ENCODE measurements at regions not wholly inside any gene's neighbourhood (a gene's known extent, or its start where the extent isn't known, plus 50 kb on each side); places are given as distances from the start of the nearest gene placed in this dataset.

DNA sequence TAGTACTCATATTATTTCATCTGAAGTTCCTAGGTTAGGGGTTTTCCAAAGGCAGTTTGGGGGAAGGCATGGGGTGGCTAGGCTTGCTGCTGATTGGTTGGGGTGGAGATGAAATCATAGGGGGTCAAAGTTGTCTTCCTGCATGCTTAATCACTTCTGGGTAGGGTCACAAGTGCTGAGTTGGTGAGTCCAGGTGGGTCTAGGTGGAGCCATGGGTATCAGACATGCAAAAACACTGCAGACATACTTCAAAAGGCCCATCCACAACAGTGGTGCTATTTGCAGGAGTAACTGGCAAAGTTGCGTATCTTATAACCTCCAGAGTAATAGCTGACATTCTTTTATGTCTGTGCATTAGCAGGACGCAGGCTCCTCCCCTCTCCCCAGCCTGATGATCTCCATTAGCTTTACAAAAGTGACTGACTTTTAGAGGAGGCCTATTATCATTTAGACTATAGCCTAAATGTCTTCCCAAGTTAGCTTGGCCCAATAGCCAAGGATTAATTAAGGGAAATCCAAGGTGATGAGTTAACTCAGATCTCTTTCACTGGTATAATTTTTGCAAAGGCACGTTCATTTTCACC lies 374.4 kb upstream of the PRMT6 start:
- TF ChIP-seq EZH2 (IDR thresholded peaks at IDR 0.05; ENCODE audit: borderline replicate concordance, low read depth, low read length, severe bottlenecking) = no peak
- TF ChIP-seq, protein P1, sequence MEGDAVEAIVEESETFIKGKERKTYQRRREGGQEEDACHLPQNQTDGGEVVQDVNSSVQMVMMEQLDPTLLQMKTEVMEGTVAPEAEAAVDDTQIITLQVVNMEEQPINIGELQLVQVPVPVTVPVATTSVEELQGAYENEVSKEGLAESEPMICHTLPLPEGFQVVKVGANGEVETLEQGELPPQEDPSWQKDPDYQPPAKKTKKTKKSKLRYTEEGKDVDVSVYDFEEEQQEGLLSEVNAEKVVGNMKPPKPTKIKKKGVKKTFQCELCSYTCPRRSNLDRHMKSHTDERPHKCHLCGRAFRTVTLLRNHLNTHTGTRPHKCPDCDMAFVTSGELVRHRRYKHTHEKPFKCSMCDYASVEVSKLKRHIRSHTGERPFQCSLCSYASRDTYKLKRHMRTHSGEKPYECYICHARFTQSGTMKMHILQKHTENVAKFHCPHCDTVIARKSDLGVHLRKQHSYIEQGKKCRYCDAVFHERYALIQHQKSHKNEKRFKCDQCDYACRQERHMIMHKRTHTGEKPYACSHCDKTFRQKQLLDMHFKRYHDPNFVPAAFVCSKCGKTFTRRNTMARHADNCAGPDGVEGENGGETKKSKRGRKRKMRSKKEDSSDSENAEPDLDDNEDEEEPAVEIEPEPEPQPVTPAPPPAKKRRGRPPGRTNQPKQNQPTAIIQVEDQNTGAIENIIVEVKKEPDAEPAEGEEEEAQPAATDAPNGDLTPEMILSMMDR (IDR thresholded peaks at IDR 0.05; ENCODE audit: borderline replicate concordance, extremely low read depth, low read length, poor library complexity, severe bottlenecking) = no peak
- no peak overlapping the region for H3K9ac ChIP-seq (ENCODE audit: low read depth, low read length)
- H3K36me3 ChIP-seq (ENCODE audit: insufficient read depth, low read length) = no peaks in the 10 kb centered on the region
- H3K4me2 ChIP-seq (ENCODE audit: insufficient read depth, low read length) = no peak overlapping the region
- H3K79me2 ChIP-seq (ENCODE audit: insufficient read depth, low read length) = no peaks in the 10 kb centered on the region
- H3K9me3 ChIP-seq (ENCODE audit: insufficient read depth, low read length, severe bottlenecking) = no peaks in the 10 kb centered on the region
- no peak overlapping the region for H3K4me3 ChIP-seq (ENCODE audit: low read depth in 1 of 2, low read length in 2 of 2)
- no peaks in the 10 kb centered on the region for H3K4me1 ChIP-seq (ENCODE audit: insufficient read depth, low read length)
- H3K27me3 ChIP-seq (ENCODE audit: insufficient read depth, low read length, poor library complexity) = no peaks in the 10 kb centered on the region
- no peak for ATAC-seq (ENCODE audit: insufficient read depth, low read depth)
- H4K20me1 ChIP-seq (ENCODE audit: insufficient read depth, low read length) = no peaks in the 10 kb centered on the region
- H3K27ac ChIP-seq (ENCODE audit: low read length) = no peak overlapping the region
- no peak overlapping the region for H2AFZ ChIP-seq (ENCODE audit: low read depth, low read length)
- no peak for DNase-seq

DNA sequence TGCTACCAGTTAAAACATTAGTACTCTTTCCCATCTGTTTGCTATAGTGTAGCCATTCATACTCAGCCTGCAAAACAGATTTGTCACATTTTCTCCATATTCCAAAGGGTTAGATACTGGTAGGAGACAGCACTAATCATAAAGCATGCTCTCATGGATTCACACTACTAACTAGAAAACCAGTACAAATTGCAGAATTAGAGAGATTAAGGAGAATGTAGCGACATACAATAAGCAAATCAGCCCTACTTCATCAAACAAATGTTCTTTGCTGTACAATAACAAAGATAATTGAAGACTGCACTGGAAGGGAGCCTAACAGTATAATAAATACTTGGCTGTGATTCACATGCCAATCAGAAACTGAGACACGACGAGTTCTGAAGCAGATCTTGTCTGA lies 368.0 kb upstream of the PRMT6 start:
- Histone ChIP-seq H3K4me3 (ENCODE audit: low read depth in 1 of 2, low read length in 2 of 2) (no peak overlapping the region), H3K4me2 (ENCODE audit: insufficient read depth, low read length) (no peak overlapping the region), H3K27me3 (ENCODE audit: insufficient read depth, low read length, poor library complexity) (no peaks in the 10 kb centered on the region), H3K36me3 (ENCODE audit: insufficient read depth, low read length) (no peaks in the 10 kb centered on the region), H4K20me1 (ENCODE audit: insufficient read depth, low read length) (no peaks in the 10 kb centered on the region), H3K27ac (ENCODE audit: low read length) (no peak overlapping the region), H3K9ac (ENCODE audit: low read depth, low read length) (no peak overlapping the region), H3K79me2 (ENCODE audit: insufficient read depth, low read length) (no peaks in the 10 kb centered on the region), H2AFZ (ENCODE audit: low read depth, low read length) (no peak overlapping the region), H3K9me3 (ENCODE audit: insufficient read depth, low read length, severe bottlenecking) (no peaks in the 10 kb centered on the region), H3K4me1 (ENCODE audit: insufficient read depth, low read length) (no peaks in the 10 kb centered on the region)
- TF ChIP-seq, protein P1 (IDR thresholded peaks at IDR 0.05; ENCODE audit: borderline replicate concordance, extremely low read depth, low read length, poor library complexity, severe bottlenecking) = no peak
- TF ChIP-seq EZH2 (IDR thresholded peaks at IDR 0.05; ENCODE audit: borderline replicate concordance, low read depth, low read length, severe bottlenecking) = no peak
- ATAC-seq (ENCODE audit: insufficient read depth, low read depth) (no peak), DNase-seq (no peak)

DNA sequence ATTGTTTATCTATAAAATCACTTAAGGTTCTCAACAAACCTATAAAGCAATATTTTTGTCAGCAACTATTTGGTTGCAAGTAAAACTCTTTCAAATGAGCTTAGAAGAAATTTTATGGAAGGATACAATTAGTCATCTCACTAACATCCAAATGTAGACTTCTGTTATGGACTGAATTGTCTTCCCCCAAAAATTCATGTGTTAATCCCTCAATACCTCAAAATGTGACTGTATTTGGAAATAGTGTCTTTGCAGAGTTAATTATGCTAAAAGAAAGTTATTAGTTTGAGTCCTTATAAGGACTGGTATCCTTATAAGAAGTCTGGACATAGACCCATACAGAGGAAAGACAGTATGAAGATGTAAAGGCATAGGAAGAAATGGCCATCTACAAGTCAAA lies 357.8 kb upstream of the PRMT6 start:
- Histone ChIP-seq H3K9me3 (ENCODE audit: insufficient read depth, low read length, severe bottlenecking) (no peaks in the 10 kb centered on the region), H3K4me1 (ENCODE audit: insufficient read depth, low read length) (no peaks in the 10 kb centered on the region), H3K27me3 (ENCODE audit: insufficient read depth, low read length, poor library complexity) (no peaks in the 10 kb centered on the region), H3K9ac (ENCODE audit: low read depth, low read length) (no peak overlapping the region), H4K20me1 (ENCODE audit: insufficient read depth, low read length) (no peaks in the 10 kb centered on the region), H3K36me3 (ENCODE audit: insufficient read depth, low read length) (no peaks in the 10 kb centered on the region), H3K4me3 (ENCODE audit: low read depth in 1 of 2, low read length in 2 of 2) (no peak overlapping the region), H3K79me2 (ENCODE audit: insufficient read depth, low read length) (no peaks in the 10 kb centered on the region), H2AFZ (ENCODE audit: low read depth, low read length) (no peak overlapping the region), H3K27ac (ENCODE audit: low read length) (no peak overlapping the region), H3K4me2 (ENCODE audit: insufficient read depth, low read length) (no peak overlapping the region)
- TF ChIP-seq EZH2 (IDR thresholded peaks at IDR 0.05; ENCODE audit: borderline replicate concordance, low read depth, low read length, severe bottlenecking) = no peak
- TF ChIP-seq, protein P1 (IDR thresholded peaks at IDR 0.05; ENCODE audit: borderline replicate concordance, extremely low read depth, low read length, poor library complexity, severe bottlenecking) = no peak
- DNase-seq (no peak), ATAC-seq (ENCODE audit: insufficient read depth, low read depth) (no peak)

DNA sequence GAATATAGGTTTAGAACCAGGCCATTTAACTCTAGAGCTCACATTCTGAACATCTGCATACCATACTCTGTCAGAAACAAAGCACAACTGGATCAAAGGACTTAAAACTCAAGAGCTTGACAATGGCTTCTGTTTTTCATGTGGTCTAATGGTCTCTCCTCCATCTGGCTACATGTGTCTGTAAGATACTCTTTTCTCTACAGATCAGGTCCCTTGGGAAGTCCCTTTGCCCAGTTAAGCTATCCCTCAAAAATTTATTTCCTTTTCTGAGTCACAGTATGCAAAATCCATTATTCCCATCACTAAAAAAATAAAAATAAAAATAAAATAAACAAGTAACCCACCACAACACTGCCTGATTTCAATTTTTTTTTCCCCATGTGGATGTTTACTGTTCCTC lies 357.0 kb upstream of the PRMT6 start:
- ATAC-seq (ENCODE audit: insufficient read depth, low read depth) = no peak
- Histone ChIP-seq H3K9ac (ENCODE audit: low read depth, low read length) (no peak overlapping the region), H3K79me2 (ENCODE audit: insufficient read depth, low read length) (no peaks in the 10 kb centered on the region), H3K27ac (ENCODE audit: low read length) (no peak overlapping the region), H4K20me1 (ENCODE audit: insufficient read depth, low read length) (no peaks in the 10 kb centered on the region), H3K27me3 (ENCODE audit: insufficient read depth, low read length, poor library complexity) (no peaks in the 10 kb centered on the region), H2AFZ (ENCODE audit: low read depth, low read length) (no peak overlapping the region), H3K36me3 (ENCODE audit: insufficient read depth, low read length) (no peaks in the 10 kb centered on the region), H3K4me1 (ENCODE audit: insufficient read depth, low read length) (no peaks in the 10 kb centered on the region), H3K9me3 (ENCODE audit: insufficient read depth, low read length, severe bottlenecking) (no peaks in the 10 kb centered on the region), H3K4me3 (ENCODE audit: low read depth in 1 of 2, low read length in 2 of 2) (no peak overlapping the region), H3K4me2 (ENCODE audit: insufficient read depth, low read length) (no peak overlapping the region)
- TF ChIP-seq EZH2 (IDR thresholded peaks at IDR 0.05; ENCODE audit: borderline replicate concordance, low read depth, low read length, severe bottlenecking) = no peak
- TF ChIP-seq, protein P1 (IDR thresholded peaks at IDR 0.05; ENCODE audit: borderline replicate concordance, extremely low read depth, low read length, poor library complexity, severe bottlenecking) = no peak
- DNase-seq = no peak
